ENCODE measurements at regions not wholly inside any gene's neighbourhood (a gene's known extent, or its start where the extent isn't known, plus 50 kb on each side); places are given as distances from the start of the nearest gene placed in this dataset.
"Not testable (repeated sequence)": the region's sequence is repeated elsewhere in the genome, so short reads cannot be mapped to it uniquely, and the experiment has no call there.

- DNase-seq = no peak
- no peaks in the 10 kb centered on the region for H3K36me3 ChIP-seq (replicated peaks; ENCODE audit: control insufficient read depth, insufficient read depth, low read length)
- H3K27me3 ChIP-seq (ENCODE audit: control insufficient read depth, insufficient read depth, low read length) = no peaks in the 10 kb centered on the region
- H3K4me3 ChIP-seq (ENCODE audit: insufficient read depth, low read depth, low read length) = no peak overlapping the region
Measured at GRCh38 chr1:99551812-99552614, 93.9 kb upstream of the PALMD start.

GRCh38 chr1:99553301-99553700 is 92.6 kb upstream of the PALMD start:
- H3K4me3 ChIP-seq (ENCODE audit: insufficient read depth, low read depth, low read length) = no peak overlapping the region
- no peaks in the 10 kb centered on the region for H3K36me3 ChIP-seq (replicated peaks; ENCODE audit: control insufficient read depth, insufficient read depth, low read length)
- no peaks in the 10 kb centered on the region for H3K27me3 ChIP-seq (ENCODE audit: control insufficient read depth, insufficient read depth, low read length)
- no peak for DNase-seq

- not testable (repeated sequence) for DNase-seq; H3K27me3 ChIP-seq (ENCODE audit: control insufficient read depth, insufficient read depth, low read length); H3K36me3 ChIP-seq (replicated peaks; ENCODE audit: control insufficient read depth, insufficient read depth, low read length); H3K4me3 ChIP-seq (ENCODE audit: insufficient read depth, low read depth, low read length)
Measured at GRCh38 chr1:99553819-99554218, 92.1 kb upstream of the PALMD start.

- H3K4me3 ChIP-seq (ENCODE audit: insufficient read depth, low read depth, low read length) = no peak overlapping the region
- DNase-seq = no peak
- no peaks in the 10 kb centered on the region for H3K36me3 ChIP-seq (replicated peaks; ENCODE audit: control insufficient read depth, insufficient read depth, low read length)
- no peaks in the 10 kb centered on the region for H3K27me3 ChIP-seq (ENCODE audit: control insufficient read depth, insufficient read depth, low read length)
Measured at GRCh38 chr1:99554727-99555126, 91.2 kb upstream of the PALMD start.

GRCh38 chr1:99557546-99558202 is 88.2 kb upstream of the PALMD start:
- no peaks in the 10 kb centered on the region for H3K36me3 ChIP-seq (replicated peaks; ENCODE audit: control insufficient read depth, insufficient read depth, low read length)
- H3K27me3 ChIP-seq (ENCODE audit: control insufficient read depth, insufficient read depth, low read length) = no peaks in the 10 kb centered on the region
- no peak overlapping the region for H3K4me3 ChIP-seq (ENCODE audit: insufficient read depth, low read depth, low read length)
- no peak for DNase-seq

- Histone ChIP-seq H3K4me3 (ENCODE audit: insufficient read depth, low read depth, low read length) (no peak overlapping the region), H3K27me3 (ENCODE audit: control insufficient read depth, insufficient read depth, low read length) (no peaks in the 10 kb centered on the region), H3K36me3 (replicated peaks; ENCODE audit: control insufficient read depth, insufficient read depth, low read length) (no peaks in the 10 kb centered on the region)
- no peak for DNase-seq
Measured at GRCh38 chr1:99559166-99559565, 86.7 kb upstream of the PALMD start.

- no peak for DNase-seq
- Histone ChIP-seq H3K27me3 (ENCODE audit: control insufficient read depth, insufficient read depth, low read length) (no peaks in the 10 kb centered on the region), H3K36me3 (replicated peaks; ENCODE audit: control insufficient read depth, insufficient read depth, low read length) (no peaks in the 10 kb centered on the region), H3K4me3 (ENCODE audit: insufficient read depth, low read depth, low read length) (no peak overlapping the region)
Measured at GRCh38 chr1:99560207-99561040, 85.5 kb upstream of the PALMD start.

- no peaks in the 10 kb centered on the region for H3K36me3 ChIP-seq (replicated peaks; ENCODE audit: control insufficient read depth, insufficient read depth, low read length)
- no peak overlapping the region for H3K4me3 ChIP-seq (ENCODE audit: insufficient read depth, low read depth, low read length)
- DNase-seq = no peak
- no peaks in the 10 kb centered on the region for H3K27me3 ChIP-seq (ENCODE audit: control insufficient read depth, insufficient read depth, low read length)
Measured at GRCh38 chr1:99561952-99562351, 84.0 kb upstream of the PALMD start.

GRCh38 chr1:99565606-99566289 is 80.2 kb upstream of the PALMD start:
- no peak for DNase-seq
- H3K36me3 ChIP-seq (replicated peaks; ENCODE audit: control insufficient read depth, insufficient read depth, low read length) = no peaks in the 10 kb centered on the region
- no peak overlapping the region for H3K4me3 ChIP-seq (ENCODE audit: insufficient read depth, low read depth, low read length)
- no peaks in the 10 kb centered on the region for H3K27me3 ChIP-seq (ENCODE audit: control insufficient read depth, insufficient read depth, low read length)

GRCh38 chr1:99566290-99567021 is 79.5 kb upstream of the PALMD start:
- H3K36me3 ChIP-seq (replicated peaks; ENCODE audit: control insufficient read depth, insufficient read depth, low read length) = no peaks in the 10 kb centered on the region
- no peak overlapping the region for H3K4me3 ChIP-seq (ENCODE audit: insufficient read depth, low read depth, low read length)
- H3K27me3 ChIP-seq (ENCODE audit: control insufficient read depth, insufficient read depth, low read length) = no peaks in the 10 kb centered on the region
- DNase-seq = no peak

- no peak for DNase-seq
- H3K27me3 ChIP-seq (ENCODE audit: control insufficient read depth, insufficient read depth, low read length) = no peaks in the 10 kb centered on the region
Measured at GRCh38 chr1:99570486-99571089, 75.3 kb upstream of the PALMD start.

GRCh38 chr1:99571092-99571734 is 74.7 kb upstream of the PALMD start:
- DNase-seq = no peak
- Histone ChIP-seq H3K4me3 (ENCODE audit: insufficient read depth, low read depth, low read length) (no peak overlapping the region), H3K36me3 (replicated peaks; ENCODE audit: control insufficient read depth, insufficient read depth, low read length) (no peaks in the 10 kb centered on the region), H3K27me3 (ENCODE audit: control insufficient read depth, insufficient read depth, low read length) (no peaks in the 10 kb centered on the region)

More at GRCh38 chr1:99570486-99571089, 75.3 kb upstream of the PALMD start:
- Histone ChIP-seq H3K36me3 (replicated peaks; ENCODE audit: control insufficient read depth, insufficient read depth, low read length) (no peaks in the 10 kb centered on the region), H3K4me3 (ENCODE audit: insufficient read depth, low read depth, low read length) (no peak overlapping the region)

Data from H7 (cell line).